ENCODE measurements at regions not wholly inside any gene's neighbourhood (a gene's known extent, or its start where the extent isn't known, plus 50 kb on each side); places are given as distances from the start of the nearest gene placed in this dataset.

GRCh38 chr10:10118131-10118530 lies 899.5 kb upstream of the CELF2 start:
- in situ Hi-C loops (cut with MboI; ENCODE audit: low sequenced_read_pairs), result no loop called here

GRCh38 chr10:10120671-10121070 lies 897.0 kb upstream of the CELF2 start:
- in situ Hi-C loops (cut with MboI; ENCODE audit: low sequenced_read_pairs), result no loop called here

- in situ Hi-C loops (cut with MboI; ENCODE audit: low sequenced_read_pairs), result no loop called here
Measured at GRCh38 chr10:10125676-10126075, 892.0 kb upstream of the CELF2 start.

GRCh38 chr10:10126218-10126617 lies 891.5 kb upstream of the CELF2 start:
- in situ Hi-C loops (cut with MboI; ENCODE audit: low sequenced_read_pairs), result no loop called here

- in situ Hi-C loops (cut with MboI; ENCODE audit: low sequenced_read_pairs), result no loop called here
Measured at GRCh38 chr10:10128387-10128786, 889.3 kb upstream of the CELF2 start.

GRCh38 chr10:10130686-10131085 lies 887.0 kb upstream of the CELF2 start:
- in situ Hi-C loops (cut with MboI; ENCODE audit: low sequenced_read_pairs), result no loop called here

- in situ Hi-C loops (cut with MboI; ENCODE audit: low sequenced_read_pairs), result no loop called here
Measured at GRCh38 chr10:10132009-10132408, 885.7 kb upstream of the CELF2 start.

- in situ Hi-C loops (cut with MboI; ENCODE audit: low sequenced_read_pairs), result no loop called here
Measured at GRCh38 chr10:10133281-10133680, 884.4 kb upstream of the CELF2 start.

- in situ Hi-C loops (cut with MboI; ENCODE audit: low sequenced_read_pairs), result no loop called here
Measured at GRCh38 chr10:10138685-10139084, 879.0 kb upstream of the CELF2 start.

GRCh38 chr10:10141782-10142382 lies 875.8 kb upstream of the CELF2 start:
- in situ Hi-C loops (cut with MboI; ENCODE audit: low sequenced_read_pairs), result no loop called here

GRCh38 chr10:10146604-10147003 lies 871.1 kb upstream of the CELF2 start:
- in situ Hi-C loops (cut with MboI; ENCODE audit: low sequenced_read_pairs), result no loop called here

GRCh38 chr10:10149899-10150298 lies 867.8 kb upstream of the CELF2 start:
- in situ Hi-C loops (cut with MboI; ENCODE audit: low sequenced_read_pairs), result no loop called here

- in situ Hi-C loops (cut with MboI; ENCODE audit: low sequenced_read_pairs), result no loop called here
Measured at GRCh38 chr10:10156917-10157600, 860.6 kb upstream of the CELF2 start.

- in situ Hi-C loops (cut with MboI; ENCODE audit: low sequenced_read_pairs), result no loop called here
Measured at GRCh38 chr10:10160821-10161312, 856.8 kb upstream of the CELF2 start.

- in situ Hi-C loops (cut with MboI; ENCODE audit: low sequenced_read_pairs), result no loop called here
Measured at GRCh38 chr10:10164848-10165247, 852.8 kb upstream of the CELF2 start.

- in situ Hi-C loops (cut with MboI; ENCODE audit: low sequenced_read_pairs), result no loop called here
Measured at GRCh38 chr10:10165415-10165814, 852.3 kb upstream of the CELF2 start.

GRCh38 chr10:10178476-10178875 lies 839.2 kb upstream of the CELF2 start:
- in situ Hi-C loops (cut with MboI; ENCODE audit: low sequenced_read_pairs), result no loop called here

- in situ Hi-C loops (cut with MboI; ENCODE audit: low sequenced_read_pairs), result no loop called here
Measured at GRCh38 chr10:10193848-10194247, 823.8 kb upstream of the CELF2 start.

- in situ Hi-C loops (cut with MboI; ENCODE audit: low sequenced_read_pairs), result no loop called here
Measured at GRCh38 chr10:10196701-10197100, 821.0 kb upstream of the CELF2 start.

GRCh38 chr10:10197423-10197822 lies 820.2 kb upstream of the CELF2 start:
- in situ Hi-C loops (cut with MboI; ENCODE audit: low sequenced_read_pairs), result no loop called here

- in situ Hi-C loops (cut with MboI; ENCODE audit: low sequenced_read_pairs), result no loop called here
Measured at GRCh38 chr10:10198363-10198762, 819.3 kb upstream of the CELF2 start.

GRCh38 chr10:10204415-10204814 lies 813.3 kb upstream of the CELF2 start:
- in situ Hi-C loops (cut with MboI; ENCODE audit: low sequenced_read_pairs), result no loop called here

- in situ Hi-C loops (cut with MboI; ENCODE audit: low sequenced_read_pairs), result no loop called here
Measured at GRCh38 chr10:10205906-10206305, 811.8 kb upstream of the CELF2 start.

All from HL-60/S4 (cell line).